Spleen (tissue), 11 donors: ENCODE measurements at regions not wholly inside any gene's neighbourhood (a gene's known extent, or its start where the extent isn't known, plus 50 kb on each side); places are given as distances from the start of the nearest gene placed in this dataset.

Source experiments
- DNase-seq: peaks from one replicate; pipeline ENCODE4 v3.0.0-alpha.2; 2020
- H3K27ac ChIP-seq, 8 donors: fragments of 200-600 bp; sonication (generic) in 7 of 8; 1 replicate in 4 of 8; 2 replicates in 4 of 8; pipeline versions ENCODE4 v1.5.0 to v1.8.0; 2016 to 2021; ENCODE audit warnings: inconsistent platforms in 4 of 8, mild to moderate bottlenecking in 4 of 8, moderate library complexity in 1 of 8
- H3K27me3 ChIP-seq, 7 donors: fragments of 200-600 bp; sonication (generic) in 6 of 7; replicated peaks in 1 of 7; 1 replicate in 4 of 7; 2 replicates in 3 of 7; pipeline versions ENCODE4 v1.5.0 to v1.8.0; 2016 to 2021; ENCODE audit warnings: inconsistent platforms in 3 of 7, mild to moderate bottlenecking in 1 of 7
- H3K36me3 ChIP-seq, 6 donors: fragments of 200-600 bp; sonication (generic) in 5 of 6; 1 replicate in 4 of 6; 2 replicates in 2 of 6; pipeline versions ENCODE4 v1.5.0 to v1.8.0; 2016 to 2021; ENCODE audit warnings: inconsistent platforms in 2 of 6
- H3K4me1 ChIP-seq, 6 donors: fragments of 200-600 bp; sonication (generic) in 5 of 6; 1 replicate in 3 of 6; 2 replicates in 3 of 6; pipeline versions ENCODE4 v1.5.0 to v1.8.0; 2016 to 2021; ENCODE audit warnings: inconsistent platforms in 3 of 6
- H3K4me3 ChIP-seq, 8 donors: fragments of 200-600 bp; sonication (generic) in 7 of 8; 1 replicate in 4 of 8; 2 replicates in 4 of 8; pipeline versions ENCODE4 v1.5.0 to v1.8.0; 2016 to 2021; ENCODE audit warnings: inconsistent platforms in 4 of 8, mild to moderate bottlenecking in 4 of 8, moderate library complexity in 2 of 8
- H3K9me3 ChIP-seq, 8 donors: fragments of 200-600 bp; sonication (generic) in 7 of 8; 1 replicate in 4 of 8; 2 replicates in 4 of 8; pipeline versions ENCODE4 v1.5.0 to v1.8.0; 2016 to 2021; ENCODE audit warnings: inconsistent platforms in 4 of 8
- POLR2A ChIP-seq, 3 donors: fragments of 450-650 bp; IDR thresholded peaks; one replicate each; pipeline ENCODE4 v1.5.1; 2017; ENCODE audit warnings: antibody characterized with exemption in 3 of 3, mild to moderate bottlenecking in 1 of 3
- POLR2AphosphoS5 ChIP-seq, 3 donors: sonication (generic); formaldehyde crosslinking; IDR thresholded peaks; one replicate each; pipeline ENCODE4 v1.5.1; 2017; ENCODE audit warnings: antibody characterized with exemption in 3 of 3
- WGBS, 5 donors: extraction: QIAGEN DNeasy Blood & Tissue Kit in 3 of 5; methylation state at CpG; one replicate each; pipeline versions ENCODE4 v1.1.5 to v1.1.7; 2013 to 2018; 5-methylcytosine and 5-hydroxymethylcytosine counted together
- intact Hi-C: fragments of 100-400 bp; cut with DNase I; formaldehyde crosslinking; loops from one replicate; pipeline ENCODE4 v1.15.0; 2023; ENCODE audit warnings: low total_unique reads
- TF ChIP-seq, protein P1 (sequence below), 11 experiments: fragments of 200-600 bp in 7 of 11; fragments of 450-650 bp in 4 of 11; sonication (generic) in 4 of 11; IDR thresholded peaks in 8 of 11; conservative IDR thresholded peaks in 3 of 11; 1 replicate in 7 of 11; 2 replicates in 4 of 11; pipeline versions ENCODE4 v1.4.0 to v1.8.0; 2016 to 2021; ENCODE audit warnings: antibody characterized with exemption in 11 of 11, inconsistent platforms in 4 of 11, mild to moderate bottlenecking in 1 of 11
- donor health status: healthy with polysubstance abuse.
- donor health status: DM: no; HTN: no; CAD: no; lungs with moderate emphysema.
- donor health status: DM: no; HTN: no; CAD: no.
- donor health status: Bipolar disorder and iron deficiency.
- donor health status: healthy.
- donor health status: DM: no; HTN: no; CAD: no.
- donor health status: DM: yes; HTN: yes; CAD: no.

DNA sequence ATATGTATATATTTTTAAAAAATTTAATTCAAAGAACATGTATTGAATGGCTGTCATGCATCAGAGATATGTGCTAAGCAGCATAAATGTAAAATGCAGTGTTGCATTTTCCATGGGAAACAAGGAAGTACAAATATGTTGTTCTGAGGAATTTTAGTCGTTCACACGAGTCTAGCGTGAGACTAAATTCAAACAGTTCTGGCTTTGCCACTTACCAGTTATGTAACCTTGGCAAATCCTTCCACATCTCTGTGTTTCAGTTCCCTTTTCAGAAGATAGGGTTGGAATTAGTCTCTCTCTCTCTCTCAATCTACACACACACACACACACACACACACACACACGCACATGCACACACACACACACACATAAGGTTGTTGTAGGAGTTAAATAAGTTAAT lies 305.4 kb downstream of the UTRN start:
- intact Hi-C loops = no loop called here
- H3K27me3 ChIP-seq = no peaks in the 10 kb centered on the region
- no peak overlapping the region for H3K4me3 ChIP-seq
- H3K27ac ChIP-seq = peak overlapping the region in 4 of 8 donors; percentile 5 to 57 (median 38)
- TF ChIP-seq POLR2A (IDR thresholded peaks at IDR 0.05) (no peak), POLR2AphosphoS5 (IDR thresholded peaks at IDR 0.05) (no peak)
- TF ChIP-seq, protein P1, sequence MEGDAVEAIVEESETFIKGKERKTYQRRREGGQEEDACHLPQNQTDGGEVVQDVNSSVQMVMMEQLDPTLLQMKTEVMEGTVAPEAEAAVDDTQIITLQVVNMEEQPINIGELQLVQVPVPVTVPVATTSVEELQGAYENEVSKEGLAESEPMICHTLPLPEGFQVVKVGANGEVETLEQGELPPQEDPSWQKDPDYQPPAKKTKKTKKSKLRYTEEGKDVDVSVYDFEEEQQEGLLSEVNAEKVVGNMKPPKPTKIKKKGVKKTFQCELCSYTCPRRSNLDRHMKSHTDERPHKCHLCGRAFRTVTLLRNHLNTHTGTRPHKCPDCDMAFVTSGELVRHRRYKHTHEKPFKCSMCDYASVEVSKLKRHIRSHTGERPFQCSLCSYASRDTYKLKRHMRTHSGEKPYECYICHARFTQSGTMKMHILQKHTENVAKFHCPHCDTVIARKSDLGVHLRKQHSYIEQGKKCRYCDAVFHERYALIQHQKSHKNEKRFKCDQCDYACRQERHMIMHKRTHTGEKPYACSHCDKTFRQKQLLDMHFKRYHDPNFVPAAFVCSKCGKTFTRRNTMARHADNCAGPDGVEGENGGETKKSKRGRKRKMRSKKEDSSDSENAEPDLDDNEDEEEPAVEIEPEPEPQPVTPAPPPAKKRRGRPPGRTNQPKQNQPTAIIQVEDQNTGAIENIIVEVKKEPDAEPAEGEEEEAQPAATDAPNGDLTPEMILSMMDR (IDR thresholded peaks at IDR 0.05 in 8 of 11, conservative IDR thresholded peaks at IDR 0.05 in 3 of 11) = peak in 2 of 11 experiments; percentile 14 to 31
- 46 to 68% (median 63%) methylated on average over 4 of the region's 4 CpGs for WGBS, 5 donors
- no peaks in the 10 kb centered on the region for H3K9me3 ChIP-seq
- H3K36me3 ChIP-seq = peaks cover 0 to 46% (median 7%) of the 10 kb centered on the region in 6 donors
- peaks cover 0 to 69% (median 16%) of the 10 kb centered on the region in 6 donors for H3K4me1 ChIP-seq
- no peak for DNase-seq

DNA sequence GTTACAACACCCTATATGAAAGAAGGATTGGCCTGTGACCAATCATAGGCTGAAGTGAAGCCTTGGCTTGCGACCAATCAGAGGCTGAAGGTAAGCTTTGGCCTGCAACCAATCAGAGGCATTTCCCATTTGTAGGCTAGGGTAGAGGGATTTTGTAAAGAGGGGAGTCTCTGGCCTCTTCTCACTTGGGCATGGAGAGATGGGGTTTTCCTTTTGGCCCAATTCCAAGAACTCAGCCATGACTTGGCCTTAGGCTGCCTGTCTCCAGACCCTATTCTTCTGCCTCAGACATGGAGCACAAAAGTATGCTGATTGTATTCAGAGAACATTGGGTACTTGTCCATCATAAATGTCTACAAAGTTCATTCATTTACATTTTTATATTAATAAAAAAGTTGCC lies 308.3 kb downstream of the UTRN start:
- WGBS, 5 donors = 96 to 100% (median 100%) methylated on average over 1 of the region's 1 CpG
- H3K9me3 ChIP-seq = no peaks in the 10 kb centered on the region
- no peaks in the 10 kb centered on the region for H3K27me3 ChIP-seq
- H3K36me3 ChIP-seq = peaks cover 0 to 32% (median 7%) of the 10 kb centered on the region in 6 donors
- H3K4me1 ChIP-seq = peaks cover 0 to 55% (median 15%) of the 10 kb centered on the region in 6 donors
- TF ChIP-seq POLR2A (IDR thresholded peaks at IDR 0.05) (no peak), POLR2AphosphoS5 (IDR thresholded peaks at IDR 0.05) (no peak)
- TF ChIP-seq, protein P1 (IDR thresholded peaks at IDR 0.05 in 8 of 11, conservative IDR thresholded peaks at IDR 0.05 in 3 of 11) = no peak
- H3K27ac ChIP-seq = peak overlapping the region in 3 of 8 donors; percentile 9 to 21 (median 17)
- H3K4me3 ChIP-seq = no peak overlapping the region
- no peak for DNase-seq
- intact Hi-C loops = no loop called here

DNA sequence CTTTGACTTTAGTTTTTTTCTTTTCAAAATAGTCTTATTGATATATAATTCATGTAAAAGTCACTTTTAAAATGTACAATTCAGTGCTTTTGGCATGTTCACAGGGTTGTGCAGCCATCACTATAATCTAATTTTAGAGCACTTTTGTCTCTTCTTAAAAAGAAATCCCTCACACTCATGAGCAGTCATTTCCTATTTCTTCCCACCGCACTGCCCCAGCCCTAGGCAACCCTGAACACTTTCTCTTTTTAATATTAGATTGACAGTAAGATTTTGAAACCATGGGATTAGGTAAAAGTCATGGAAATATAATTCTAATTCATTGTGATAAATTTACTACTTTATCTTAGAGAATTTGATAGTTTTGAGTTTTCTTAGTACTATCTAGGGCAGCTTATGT lies 309.4 kb downstream of the UTRN start:
- no peaks in the 10 kb centered on the region for H3K27me3 ChIP-seq

DNA sequence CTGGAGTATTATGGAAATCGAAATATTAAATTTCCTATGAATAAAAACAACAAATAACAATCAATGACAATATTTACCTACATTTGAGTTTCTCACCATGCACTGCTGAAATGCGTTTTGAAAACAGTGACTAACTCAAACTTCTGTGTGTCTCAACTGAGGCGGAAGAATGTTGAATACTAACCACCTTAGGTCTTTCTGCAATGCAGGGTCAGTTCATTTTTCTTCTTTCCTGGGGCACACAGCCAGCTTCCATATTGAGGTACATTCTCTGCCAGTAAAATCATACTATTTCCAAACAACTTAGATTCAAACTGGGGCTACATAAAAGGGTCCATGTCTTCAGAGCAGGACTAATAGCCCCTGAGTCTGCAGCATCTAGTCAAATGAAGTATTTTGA lies 310.1 kb downstream of the UTRN start:
- Histone ChIP-seq H3K4me1 (peaks cover 0 to 42% (median 13%) of the 10 kb centered on the region in 6 donors), H3K4me3 (no peak overlapping the region), H3K27ac (no peak overlapping the region), H3K36me3 (peaks cover 0 to 26% (median 7%) of the 10 kb centered on the region in 6 donors), H3K27me3 (no peaks in the 10 kb centered on the region), H3K9me3 (peaks cover 0 to 4% (median 1%) of the 10 kb centered on the region in 8 donors)
- WGBS, 5 donors = 76 to 95% (median 84%) methylated on average over 3 of the region's 3 CpGs
- intact Hi-C loops = no loop called here
- no peak for TF ChIP-seq POLR2AphosphoS5 (IDR thresholded peaks at IDR 0.05)
- TF ChIP-seq, protein P1 (IDR thresholded peaks at IDR 0.05 in 8 of 11, conservative IDR thresholded peaks at IDR 0.05 in 3 of 11) = no peak
- no peak for TF ChIP-seq POLR2A (IDR thresholded peaks at IDR 0.05)
- DNase-seq = no peak

More for the DNA sequence above, 309.4 kb downstream of the UTRN start:
- no peaks in the 10 kb centered on the region for H3K9me3 ChIP-seq
- 42 to 61% (median 51%) methylated on average over 1 of the region's 1 CpG for WGBS, 5 donors
- no peak for DNase-seq
- H3K4me1 ChIP-seq = peaks cover 0 to 49% (median 13%) of the 10 kb centered on the region in 6 donors
- no peak overlapping the region for H3K4me3 ChIP-seq
- TF ChIP-seq, protein P1 (IDR thresholded peaks at IDR 0.05 in 8 of 11, conservative IDR thresholded peaks at IDR 0.05 in 3 of 11) = no peak
- no peak for TF ChIP-seq POLR2AphosphoS5 (IDR thresholded peaks at IDR 0.05)
- TF ChIP-seq POLR2A (IDR thresholded peaks at IDR 0.05) = no peak
- peaks cover 0 to 27% (median 7%) of the 10 kb centered on the region in 6 donors for H3K36me3 ChIP-seq
- peak overlapping the region in 2 of 8 donors; percentile 17 to 21 for H3K27ac ChIP-seq
- intact Hi-C loops = no loop called here
